GM19043 (cell line): ENCODE measurements at regions not wholly inside any gene's neighbourhood (a gene's known extent, or its start where the extent isn't known, plus 50 kb on each side); places are given as distances from the start of the nearest gene placed in this dataset.
"Not testable (repeated sequence)": the region's sequence is repeated elsewhere in the genome, so short reads cannot be mapped to it uniquely, and the experiment has no call there.

ENCODE experiments used
- ATAC-seq: cut with Tn5 transposase; IDR thresholded peaks from one replicate; pipeline ENCODE4 v1.9.1; 2021; ENCODE audit warnings: low read depth; ENCODE audit not compliant: unreplicated experiment

DNA sequence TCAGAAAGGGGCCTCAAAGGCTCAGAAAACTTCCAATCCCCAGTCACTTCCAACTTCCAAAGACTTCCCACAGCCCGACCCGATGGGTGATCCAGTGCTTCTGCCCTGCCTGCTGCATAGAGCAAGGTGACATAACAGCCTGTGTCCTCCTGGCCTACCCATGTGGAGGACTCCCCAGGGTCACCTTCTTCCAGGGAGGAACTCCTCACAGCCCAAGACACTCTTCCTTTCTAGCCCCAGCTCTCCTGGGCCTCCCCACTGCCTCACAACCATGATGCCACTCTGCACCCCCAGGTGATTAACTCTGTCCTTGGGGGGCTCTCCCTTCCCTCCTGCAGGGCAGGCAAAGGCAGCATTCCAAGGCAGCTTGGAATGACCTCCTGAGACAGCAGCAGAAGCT is 158.4 kb upstream of the PDE1C start:
- ATAC-seq: no peak

DNA sequence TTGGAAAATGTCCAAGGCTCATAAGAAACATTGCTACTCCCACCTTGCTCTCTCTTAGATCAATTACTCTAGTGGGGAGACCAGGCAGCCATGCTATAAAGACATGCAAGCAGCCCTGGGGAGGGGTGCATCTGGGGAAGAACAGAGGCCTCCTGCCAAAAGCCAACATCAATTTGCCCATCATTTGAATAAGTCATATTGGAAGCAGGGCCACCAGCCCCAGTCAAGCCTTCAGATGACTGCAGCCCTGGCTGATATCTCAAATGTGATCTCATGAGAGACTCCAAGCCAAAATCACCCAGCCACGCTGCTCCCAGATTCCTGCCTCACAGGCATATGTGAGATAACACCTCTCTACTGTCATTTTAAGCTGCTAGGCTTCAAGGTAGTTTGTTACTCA is 157.5 kb upstream of the PDE1C start:
- ATAC-seq: no peak

DNA sequence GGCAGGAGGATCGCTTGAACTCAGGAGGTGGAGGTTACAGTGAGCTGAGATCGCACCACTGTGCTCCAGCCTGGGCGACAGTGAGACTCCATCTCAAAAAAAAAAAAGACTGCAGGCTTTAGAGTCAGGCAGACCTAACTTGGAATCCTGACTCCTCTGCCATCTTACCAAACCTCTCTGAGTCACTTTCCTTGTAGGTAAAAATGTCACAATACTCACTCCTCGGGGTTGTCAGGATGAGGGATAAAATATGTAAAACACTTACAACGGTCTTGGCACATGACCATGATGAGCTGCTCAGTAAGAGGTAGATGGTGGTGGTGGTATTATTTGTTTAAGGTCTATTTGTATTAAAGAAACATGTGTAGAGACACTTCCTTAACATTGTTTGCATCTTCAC is 154.1 kb upstream of the PDE1C start:
- no peak for ATAC-seq

DNA sequence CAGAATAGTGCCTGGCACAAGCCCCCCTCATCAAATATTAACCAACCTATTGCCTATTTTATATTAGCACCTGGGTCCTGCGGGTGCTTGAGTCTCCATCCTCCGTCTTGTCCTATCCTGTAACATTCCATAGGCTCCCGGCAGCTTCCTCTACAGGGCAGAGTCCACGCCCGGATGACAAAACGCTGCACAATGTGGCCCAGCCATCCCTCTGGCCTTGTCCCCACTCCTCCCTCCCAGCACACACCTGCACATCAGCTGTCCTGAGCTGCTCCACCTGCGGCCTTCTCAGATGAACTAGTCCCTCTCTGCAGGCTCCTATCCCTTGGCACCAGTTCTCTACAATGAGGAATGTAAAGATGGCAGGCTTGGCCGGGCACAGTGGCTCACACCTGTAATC is 153.5 kb upstream of the PDE1C start:
- no peak for ATAC-seq

DNA sequence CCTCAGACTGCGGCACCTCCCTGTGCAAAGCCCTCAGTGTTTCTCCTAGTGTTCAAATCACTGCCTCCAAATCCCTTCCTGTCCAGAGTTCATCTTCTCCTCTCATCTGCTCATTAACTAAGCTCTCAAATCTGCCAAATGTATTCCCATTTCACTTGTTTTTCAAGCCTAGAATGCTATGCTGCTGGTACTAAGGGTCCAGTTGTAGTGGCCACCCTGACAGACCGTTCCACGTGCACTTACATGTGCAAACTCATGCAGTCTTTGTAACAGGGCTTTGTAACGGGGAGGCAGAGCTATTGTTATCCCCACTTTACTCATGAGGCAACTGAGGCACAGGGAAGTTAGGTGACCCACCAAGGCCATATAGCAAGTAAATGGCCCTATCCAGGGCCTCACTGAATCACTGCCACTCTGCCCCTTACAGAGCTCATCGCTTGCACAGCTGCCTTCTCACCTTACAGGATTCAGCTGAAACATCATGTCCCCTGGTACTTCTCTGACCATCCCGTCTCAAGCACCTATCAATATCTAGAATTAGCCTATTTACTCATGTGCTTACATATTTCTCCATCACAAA is 153.0 kb upstream of the PDE1C start:
- ATAC-seq: no peak

DNA sequence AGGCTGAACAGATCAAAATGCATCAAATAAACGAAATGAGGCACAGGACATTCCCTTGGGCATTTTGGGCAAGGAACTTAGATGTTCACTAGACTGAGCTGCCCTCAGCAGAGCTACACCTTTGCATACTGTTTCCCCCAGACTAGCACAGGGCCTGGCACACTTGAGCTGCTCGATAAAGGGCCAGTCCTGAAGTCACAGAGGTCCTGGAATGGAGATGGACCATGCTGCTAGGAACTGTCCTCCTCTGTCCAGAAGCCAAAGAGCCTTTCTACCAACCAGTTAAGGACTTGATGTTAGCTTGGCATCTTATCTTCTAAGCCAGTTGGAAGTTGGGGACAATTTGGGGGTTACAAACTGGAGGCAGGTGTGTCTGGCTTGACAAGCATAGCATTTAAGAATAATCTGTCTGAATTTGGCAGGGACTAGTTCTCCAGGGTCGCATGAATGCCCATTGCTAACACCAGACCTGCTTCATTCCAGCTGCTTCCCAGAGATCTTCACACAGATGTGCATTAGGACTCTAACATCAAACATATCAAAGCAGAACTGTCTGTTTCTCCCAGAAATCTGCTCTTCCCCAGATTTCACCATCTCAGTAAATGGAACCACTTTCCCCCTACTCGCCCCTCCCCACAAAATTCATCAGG is 152.2 kb upstream of the PDE1C start:
- ATAC-seq: no peak

DNA sequence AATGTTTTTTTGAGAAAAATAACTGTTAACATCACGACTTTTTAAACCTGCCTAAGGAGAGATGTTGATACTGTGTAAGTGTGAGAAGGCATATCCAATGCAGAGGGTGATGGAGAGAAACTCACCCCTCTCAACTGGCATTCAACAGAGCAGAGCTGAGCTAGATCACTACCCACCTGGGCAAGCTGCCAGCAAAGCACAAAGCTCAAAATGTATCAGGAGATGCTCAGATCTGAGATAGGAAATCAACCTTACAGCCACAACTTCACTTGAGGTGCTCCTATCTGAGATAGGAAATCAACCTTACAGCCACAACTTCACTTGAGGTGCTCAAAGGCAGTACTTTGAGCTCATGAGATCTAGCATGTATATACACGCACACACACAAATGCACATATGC is 151.5 kb upstream of the PDE1C start:
- ATAC-seq: no peak

DNA sequence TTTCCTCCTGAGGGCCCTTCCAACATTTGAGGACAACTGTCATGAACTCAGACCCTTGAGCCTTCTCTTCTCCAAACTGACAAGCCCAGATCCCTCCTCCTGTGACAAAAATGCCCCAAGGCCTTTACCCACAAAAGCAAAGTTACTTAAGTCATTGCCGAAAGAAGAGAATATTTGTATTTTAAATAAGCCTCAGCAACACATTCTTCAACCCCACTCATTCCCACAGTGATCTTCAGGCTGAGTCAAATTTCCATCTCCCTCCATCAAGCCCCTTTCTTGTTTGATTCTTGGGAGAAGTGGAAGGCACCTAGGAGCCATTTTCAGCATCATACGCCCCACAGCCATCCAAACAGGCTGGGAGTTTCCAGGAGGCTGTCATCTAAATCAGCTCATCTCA is 150.8 kb upstream of the PDE1C start:
- ATAC-seq: no peak

DNA sequence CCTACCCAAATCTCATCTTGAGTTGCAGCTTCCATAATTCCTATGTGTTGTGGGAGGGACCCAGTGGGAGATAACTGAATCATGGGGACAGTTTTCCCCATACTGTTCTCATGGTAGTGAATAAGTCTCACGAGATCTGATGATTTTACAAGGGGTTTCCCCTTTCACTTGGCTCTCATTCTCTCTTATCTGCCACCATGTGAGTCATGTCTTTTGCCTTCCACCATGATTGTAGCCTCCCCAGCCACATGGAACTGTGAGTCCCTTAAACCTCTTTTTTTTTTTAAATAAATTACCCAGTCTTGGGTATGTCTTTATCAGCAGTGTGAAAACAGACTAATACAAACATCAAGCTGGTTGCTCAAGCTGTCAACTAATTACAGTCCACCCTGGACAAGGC is 149.6 kb upstream of the PDE1C start:
- ATAC-seq: not testable (repeated sequence)

DNA sequence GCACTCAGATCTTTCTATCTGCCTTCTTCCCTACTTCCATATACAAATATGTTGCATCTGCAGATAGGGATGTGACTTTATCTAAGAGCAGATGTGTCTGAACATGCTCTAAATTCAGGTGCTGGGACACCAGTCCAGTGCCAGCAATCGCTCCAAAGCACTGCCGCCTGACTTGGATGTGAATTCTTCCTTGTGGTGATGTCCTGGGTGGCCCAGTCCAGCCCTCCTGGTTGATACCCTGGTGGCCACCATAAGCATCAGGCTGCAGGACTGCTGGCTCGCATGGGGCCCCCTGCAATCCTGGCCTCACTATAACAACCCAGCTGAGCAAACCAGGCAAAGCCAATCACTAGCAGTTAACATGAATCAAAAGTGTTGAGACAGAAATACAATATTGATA is 149.2 kb upstream of the PDE1C start:
- ATAC-seq: no peak

DNA sequence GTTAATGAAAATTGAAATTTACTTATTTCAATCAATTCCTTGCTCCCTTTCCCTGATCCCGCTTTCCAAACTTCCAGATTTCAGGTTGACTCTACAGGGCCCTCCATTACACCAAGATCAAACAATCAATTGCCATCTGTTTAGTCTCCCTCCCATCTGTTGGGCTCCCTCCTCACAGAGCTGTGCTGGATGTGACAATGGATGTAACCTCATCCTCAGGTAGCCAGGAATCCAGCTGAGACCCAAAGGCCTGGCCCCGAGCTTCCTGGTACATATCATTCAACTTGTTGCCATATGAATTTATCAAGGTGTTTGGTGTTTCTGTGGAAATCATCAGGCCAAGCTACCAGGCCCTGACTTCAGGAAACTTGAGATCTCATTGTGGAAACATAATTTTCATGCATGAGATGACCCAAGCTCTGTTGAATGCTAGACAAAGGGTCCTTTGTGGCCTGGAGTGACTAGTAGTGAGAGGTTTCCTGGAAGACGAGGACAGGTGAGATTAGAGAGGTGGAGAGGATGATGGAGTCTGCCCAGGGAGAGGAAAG is 148.6 kb upstream of the PDE1C start:
- ATAC-seq: no peak

DNA sequence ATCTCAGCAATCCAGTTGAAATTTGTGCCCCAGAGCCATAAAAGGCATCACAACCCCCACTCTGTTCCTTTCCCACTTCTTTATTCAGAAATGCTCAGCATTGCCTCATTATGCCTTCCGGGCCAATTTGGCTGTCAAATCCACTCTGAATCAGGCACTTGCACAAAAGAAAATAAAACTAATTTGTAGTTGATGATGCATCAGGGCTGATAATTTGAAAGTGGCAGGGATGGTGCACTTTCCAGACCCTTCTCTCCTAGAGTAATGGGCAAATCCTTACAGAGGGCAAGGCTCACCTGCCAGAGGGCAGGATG is 147.9 kb upstream of the PDE1C start:
- ATAC-seq: no peak

DNA sequence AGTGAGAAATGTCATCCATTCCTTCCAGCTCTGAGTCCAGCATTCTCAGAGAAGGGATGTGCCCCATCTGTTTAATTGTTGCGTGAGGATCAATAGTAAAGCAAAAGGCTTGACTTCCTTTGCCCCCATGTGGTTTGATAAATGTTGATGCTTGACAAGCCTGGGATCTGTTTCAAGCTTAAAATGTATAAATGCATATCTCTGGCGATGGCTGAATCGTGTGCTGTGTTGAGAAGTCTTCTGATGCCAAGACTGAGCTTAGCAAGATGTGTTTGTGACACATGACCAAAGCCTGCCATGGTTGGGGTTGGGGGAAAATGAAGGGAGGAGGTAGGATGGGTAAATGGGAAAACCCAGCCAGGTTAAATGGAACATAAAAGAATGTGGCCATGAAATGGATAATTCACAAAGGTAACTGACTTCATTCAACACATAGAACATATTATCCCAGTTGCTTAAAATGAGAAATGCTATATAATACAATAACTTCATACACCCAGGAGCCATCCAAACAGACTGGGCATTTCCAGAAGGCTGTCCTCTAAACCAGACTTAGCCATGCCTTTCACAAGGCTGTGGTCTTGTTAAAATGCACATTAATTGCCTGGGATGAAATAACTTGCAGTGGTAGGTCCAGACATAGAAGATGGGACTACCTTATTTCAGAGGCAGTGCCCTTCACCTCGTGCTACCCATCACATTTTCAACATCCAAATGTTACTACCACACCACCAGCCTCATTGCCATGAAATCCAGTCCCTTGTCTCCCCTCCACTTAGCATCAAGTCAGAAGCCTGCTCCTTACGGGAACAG is 147.3 kb upstream of the PDE1C start:
- no peak for ATAC-seq

DNA sequence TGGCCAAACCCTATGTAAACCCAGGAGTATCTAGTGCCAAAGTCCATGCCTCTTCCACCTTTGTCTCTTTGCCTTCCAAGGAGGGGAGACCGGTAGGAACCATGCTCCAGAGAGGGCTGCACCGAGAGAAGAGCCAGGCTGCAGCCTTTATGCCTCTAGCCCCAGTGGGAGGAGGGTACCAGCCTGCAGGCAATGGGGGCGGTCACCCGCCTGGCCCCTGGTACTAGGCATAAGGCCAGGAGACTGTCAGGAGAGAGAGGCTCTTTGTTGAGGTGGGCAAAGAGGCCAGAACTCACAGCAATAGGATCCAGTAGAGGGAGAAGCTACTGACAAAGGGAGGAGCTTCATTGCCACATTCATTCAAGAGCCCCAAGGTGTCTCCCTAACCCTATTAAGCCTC is 146.6 kb upstream of the PDE1C start:
- ATAC-seq: no peak

DNA sequence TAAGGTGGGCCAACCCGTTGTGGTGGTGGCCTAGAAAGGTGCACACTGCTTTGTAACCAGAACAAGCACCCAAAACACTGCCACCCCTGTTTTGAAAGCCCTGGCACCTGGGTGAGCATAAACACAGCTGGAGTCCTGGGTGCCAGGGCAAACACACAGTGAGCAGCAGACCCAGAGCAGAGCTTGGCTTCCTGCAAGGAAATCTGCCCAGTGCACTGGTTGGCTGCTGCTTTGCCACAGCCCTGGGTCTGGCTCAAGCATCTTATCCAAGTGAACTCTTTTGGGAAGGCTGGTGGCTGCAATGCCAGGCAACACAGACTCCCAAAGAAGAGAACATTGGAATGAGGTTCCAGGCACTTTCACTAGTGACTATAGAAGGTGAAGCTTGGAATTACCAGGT is 145.5 kb upstream of the PDE1C start:
- no peak for ATAC-seq

DNA sequence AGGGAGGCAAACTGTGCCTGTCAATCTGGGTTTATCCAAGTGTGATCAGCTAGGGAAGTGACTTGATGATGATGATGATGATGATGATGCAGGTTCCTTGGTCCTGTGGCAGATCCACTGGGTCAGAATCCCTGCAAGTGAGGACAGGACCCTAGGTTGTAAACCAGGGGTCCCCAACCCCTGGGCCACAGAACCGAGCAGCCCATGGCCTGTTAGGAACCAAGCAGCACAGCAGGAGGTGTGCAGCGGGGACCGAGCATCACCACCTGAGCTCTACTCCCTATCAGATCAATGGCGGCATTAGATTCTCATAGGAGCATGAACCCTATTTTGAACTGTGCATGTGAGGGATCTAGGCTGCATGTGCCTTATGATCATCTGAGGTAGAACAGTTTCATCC is 144.7 kb upstream of the PDE1C start:
- no peak for ATAC-seq

DNA sequence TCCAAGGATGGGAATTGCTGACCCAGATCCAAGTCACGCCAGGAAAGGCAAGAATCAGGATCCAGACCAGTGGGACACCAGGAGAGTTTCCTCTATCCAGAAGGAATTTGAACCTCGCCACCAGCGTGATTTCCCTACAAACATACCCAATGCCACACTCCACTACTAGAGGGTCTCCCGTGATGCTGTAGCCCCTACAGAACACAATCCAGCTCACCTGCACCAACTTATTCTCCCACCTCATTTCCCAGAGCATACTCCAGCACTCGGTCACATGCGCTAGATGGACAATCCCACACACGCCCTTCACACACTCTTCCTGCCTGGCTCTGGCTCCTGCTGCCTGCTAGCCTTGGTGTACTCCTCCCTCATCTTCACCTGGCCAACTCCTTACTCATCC is 142.1 kb upstream of the PDE1C start:
- ATAC-seq: no peak

DNA sequence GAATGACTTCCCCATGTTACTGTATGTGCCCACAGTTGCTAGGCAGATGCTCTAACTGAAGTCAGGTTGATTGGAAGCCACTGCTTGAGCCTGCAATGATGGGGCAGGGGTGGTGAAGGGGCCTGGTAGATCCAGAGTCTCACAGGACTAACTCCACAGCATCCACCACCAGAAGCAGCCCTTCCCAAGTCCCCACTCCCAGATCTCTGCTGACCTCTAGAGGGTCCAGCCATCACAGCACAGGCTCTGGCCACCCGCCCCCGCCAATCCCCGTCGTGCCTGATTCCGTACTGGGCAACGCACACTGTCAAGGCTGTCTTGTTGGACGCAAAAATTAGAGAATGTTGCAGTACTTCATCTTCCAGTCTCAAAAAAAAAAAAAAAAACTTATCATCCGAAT is 136.8 kb upstream of the PDE1C start:
- ATAC-seq: no peak

DNA sequence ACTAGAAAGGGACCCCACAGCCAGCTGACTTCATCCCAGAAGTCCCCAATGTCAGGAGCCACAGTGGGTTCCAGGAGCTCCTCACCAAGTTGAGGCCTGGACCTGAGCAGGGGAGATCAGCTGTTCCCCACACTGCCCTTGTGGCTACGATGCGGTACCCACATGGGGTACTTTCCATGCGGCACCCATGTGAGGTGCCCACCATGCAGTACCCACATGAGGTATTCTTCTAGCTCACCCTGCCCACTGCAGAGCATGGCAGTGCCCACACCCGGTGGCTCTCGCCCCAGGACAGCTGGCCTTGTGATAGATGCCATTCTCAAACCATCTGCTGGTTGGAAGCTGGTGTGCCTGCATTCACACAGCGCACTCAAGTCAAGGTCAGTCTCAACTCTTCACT is 136.3 kb upstream of the PDE1C start:
- no peak for ATAC-seq

DNA sequence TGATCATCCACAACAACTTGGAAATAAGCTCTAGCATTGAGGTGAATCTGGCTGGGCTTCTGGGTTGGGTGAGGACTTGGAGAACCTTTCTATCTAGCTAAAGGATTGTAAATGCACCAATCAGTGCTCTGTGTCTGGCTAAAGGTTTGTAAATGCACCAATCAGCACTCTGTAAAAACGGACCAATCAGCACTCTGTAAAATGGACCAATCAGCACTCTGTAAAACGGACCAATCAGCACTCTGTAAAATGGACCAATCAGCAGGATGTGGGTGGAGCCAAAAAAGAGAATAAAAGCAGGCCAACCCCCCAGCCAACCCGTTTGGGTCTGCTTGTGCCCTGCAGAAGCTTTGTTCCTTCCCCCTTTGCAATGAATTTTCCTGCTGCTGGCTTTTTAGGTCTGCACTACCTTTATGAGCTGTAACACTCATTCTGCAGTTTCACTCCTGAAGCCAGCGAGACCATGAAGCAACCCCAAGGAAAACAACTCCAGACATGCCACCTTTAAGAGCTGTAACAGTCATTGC is 135.2 kb upstream of the PDE1C start:
- ATAC-seq: not testable (repeated sequence)

DNA sequence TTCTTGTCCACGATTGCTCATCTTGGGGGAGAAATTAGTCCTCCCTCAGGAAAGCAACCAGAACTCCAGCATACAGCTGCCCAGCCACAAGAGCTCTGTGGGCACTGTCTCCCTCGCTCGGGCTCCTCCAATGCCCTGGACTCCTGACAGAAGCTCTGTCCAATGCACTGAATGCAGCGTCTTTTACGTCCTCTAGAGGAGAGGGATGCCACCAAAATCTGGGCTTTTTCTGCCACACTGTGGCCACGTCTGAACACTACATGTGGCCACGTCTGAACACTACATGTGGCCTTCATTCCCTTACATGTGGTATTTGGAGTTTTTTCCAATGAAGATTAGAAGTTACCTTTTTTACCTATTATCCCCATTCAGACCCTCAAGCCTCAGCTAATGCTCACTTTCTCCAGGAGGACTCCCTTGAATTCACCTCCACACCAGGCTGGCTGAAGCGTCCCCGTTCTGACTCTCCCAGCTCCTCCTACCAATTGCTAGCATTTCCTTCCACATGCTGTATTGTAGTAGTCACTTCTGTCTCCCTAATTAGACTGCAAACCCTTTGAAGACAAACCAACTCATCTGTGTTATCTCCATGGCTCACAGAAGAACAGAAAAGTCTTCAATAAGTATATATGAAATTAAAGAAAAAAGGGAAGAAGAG is 134.3 kb upstream of the PDE1C start:
- ATAC-seq: peak; percentile 85
